K562 (cell line): ENCODE measurements at regions not wholly inside any gene's neighbourhood (a gene's known extent, or its start where the extent isn't known, plus 50 kb on each side); places are given as distances from the start of the nearest gene placed in this dataset.

Experiments used
- ATAC-seq: fragments of 200-7000 bp; cut with Tn5 transposase; 3 replicates; pipeline ENCODE4 v1.9.1; 2020; ENCODE audit warnings: moderate library complexity
- BruUV-seq: library from RNA; stranded (reverse); fragments of 400-500 nt; replicated peaks from 2 replicates; lab custom pipeline; 2021; lab: Mats Ljungman, UMichigan
- CTCF ChIA-PET: fragments of 300-600 bp; formaldehyde crosslinking; extraction: SDS; loops from one replicate; lab custom pipeline; 2021; ENCODE audit warnings: low intra/inter-chr PET ratio; lab: Yijun Ruan, JAX
- POLR2A ChIA-PET: fragments of 300-600, 350-650 bp; sonication (Branson Sonifier 250); formaldehyde crosslinking; extraction: SDS; loops from one replicate; lab custom pipeline; 2021; ENCODE audit warnings: antibody characterized with exemption, inconsistent platforms; lab: Yijun Ruan, JAX
- DNase-seq, 4 experiments: peaks; one replicate each; pipeline versions ENCODE4 v3.0.0 to v3.0.0-alpha.2; 2011 to 2018; ENCODE audit warnings: low spot score in 3 of 4, mixed read lengths in 3 of 4; ENCODE audit errors: extremely low read depth in 1 of 4
- FAIRE-seq: peaks from 2 replicates; lab custom pipeline; 2011; peaks lifted over from hg19 to GRCh38; lab: Jason Lieb, UNC
- H2AFZ ChIP-seq: 2 replicates; pipeline ENCODE4 v1.6.0; 2011; ENCODE audit warnings: low read depth, low read length, control low read depth, inconsistent platforms
- H3K27ac ChIP-seq: fragments of 200-600 bp; 3 replicates; pipeline ENCODE4 v1.8.0; 2011; ENCODE audit warnings: low read depth, mild to moderate bottlenecking, control low read depth, inconsistent platforms, low read length, moderate library complexity, mixed read lengths; ENCODE audit errors: extremely low read depth
- H3K27me3 ChIP-seq, 2 experiments: fragments of 300-600 bp in 1 of 2; 2 replicates in 1 of 2; 3 replicates in 1 of 2; pipeline versions ENCODE4 v1.6.0 to v1.8.0; 2011; ENCODE audit warnings: inconsistent platforms in 2 of 2, low read length in 2 of 2, mild to moderate bottlenecking in 1 of 2, mixed read lengths in 1 of 2, moderate library complexity in 1 of 2; ENCODE audit not compliant: control insufficient read depth in 2 of 2, insufficient read depth in 2 of 2
- H3K36me3 ChIP-seq: fragments of 300-600 bp; 3 replicates; pipeline ENCODE4 v1.8.0; 2011; ENCODE audit warnings: mild to moderate bottlenecking, low read length, inconsistent platforms; ENCODE audit not compliant: control insufficient read depth, insufficient read depth
- H3K4me1 ChIP-seq, 2 experiments: fragments of 200-600 bp in 1 of 2; replicated peaks in 1 of 2; 2 replicates in 1 of 2; 3 replicates in 1 of 2; pipeline versions ENCODE4 v1.5.1 to v1.8.0; 2011; ENCODE audit warnings: inconsistent platforms in 2 of 2, low read length in 2 of 2, mild to moderate bottlenecking in 1 of 2, mixed read lengths in 1 of 2, moderate library complexity in 1 of 2; ENCODE audit not compliant: control insufficient read depth in 2 of 2, insufficient read depth in 2 of 2
- H3K4me2 ChIP-seq: 2 replicates; pipeline ENCODE4 v1.6.1; 2011; ENCODE audit warnings: low read length, control low read depth, inconsistent platforms, mixed read lengths; ENCODE audit not compliant: insufficient read depth
- H3K4me3 ChIP-seq: fragments of 200-600 bp; sonication (generic), shearing (Covaris generic); 2 replicates; pipeline ENCODE4 v1.5.1; 2016; ENCODE audit warnings: control low read depth, inconsistent platforms
- H3K79me2 ChIP-seq: fragments of 200-600 bp; 3 replicates; pipeline ENCODE4 v1.8.0; 2011; ENCODE audit warnings: low read length, inconsistent platforms; ENCODE audit not compliant: control insufficient read depth, insufficient read depth
- H3K9ac ChIP-seq, 2 experiments: 2 replicates each; pipeline versions ENCODE4 v1.6.0 to v1.6.1; 2011; ENCODE audit warnings: low read depth in 2 of 2, low read length in 2 of 2, control low read depth in 1 of 2, inconsistent platforms in 1 of 2, mild to moderate bottlenecking in 1 of 2, mixed read lengths in 1 of 2; ENCODE audit not compliant: insufficient read depth in 1 of 2
- H3K9me1 ChIP-seq: one replicate; pipeline ENCODE4 v1.6.0; 2011; ENCODE audit warnings: inconsistent platforms, mild to moderate bottlenecking, low read length, moderate library complexity; ENCODE audit not compliant: control insufficient read depth, insufficient read depth
- H3K9me3 ChIP-seq: replicated peaks from 2 replicates; pipeline ENCODE4 v1.5.1; 2011; ENCODE audit warnings: low read depth, low read length, inconsistent platforms; ENCODE audit not compliant: control insufficient read depth, insufficient read depth
- H4K20me1 ChIP-seq: replicated peaks from 2 replicates; pipeline ENCODE4 v1.6.1; 2011; ENCODE audit warnings: low read length, inconsistent platforms, mixed read lengths; ENCODE audit not compliant: control insufficient read depth, insufficient read depth
- CEBPG ChIP-seq, 3 experiments: fragments of 200-800 bp in 1 of 3; sonication (Bioruptor generic) in 1 of 3; sonication (generic) in 1 of 3; formaldehyde crosslinking in 1 of 3; IDR thresholded peaks in 2 of 3; conservative IDR thresholded peaks in 1 of 3; 2 replicates each; pipeline versions ENCODE4 v1.6.1 to v1.8.0; 2016 to 2022; ENCODE audit warnings: missing compliant biosample characterization in 2 of 3, missing genetic modification characterization in 2 of 3, mild to moderate bottlenecking in 1 of 3, missing genetic modification reagents in 1 of 3
- CHAMP1 ChIP-seq: fragments of 450-650 bp; IDR thresholded peaks from 2 replicates; pipeline ENCODE4 v1.6.1; 2016; ENCODE audit warnings: mild to moderate bottlenecking
- FOXO4 ChIP-seq: fragments of 450-650 bp; formaldehyde crosslinking; IDR thresholded peaks from 2 replicates; pipeline ENCODE4 v1.4.0; 2020; ENCODE audit warnings: mild to moderate bottlenecking, moderate library complexity
- RBBP5 ChIP-seq: fragments of 200-600 bp; sonication (generic); IDR thresholded peaks from 2 replicates; pipeline ENCODE4 v1.6.1; 2012; ENCODE audit warnings: borderline replicate concordance, mild to moderate bottlenecking, low read length, control low read depth, inconsistent platforms; ENCODE audit not compliant: insufficient read depth, poor library complexity, severe bottlenecking
- ZNF511 ChIP-seq: sonication (generic); formaldehyde crosslinking; IDR thresholded peaks from 2 replicates; pipeline ENCODE4 v1.8.0; 2022; ENCODE audit warnings: mild to moderate bottlenecking, missing genetic modification reagents
- WGBS: fragments of 100-300 bp; shearing (Covaris generic); methylation state at CpG from one replicate; pipeline ENCODE4 v1.1.6; 2016; ENCODE audit warnings: low coverage, mixed read lengths; ENCODE audit not compliant: insufficient coverage; ENCODE audit errors: missing lambda C conversion rate; 5-methylcytosine and 5-hydroxymethylcytosine counted together
- in situ Hi-C: fragments of 300-500 bp; cut with MboI; formaldehyde crosslinking; loops from 4 replicates; pipeline ENCODE4 v1.15.0; 2018; ENCODE audit warnings: inconsistent platforms, mixed read lengths
- intact Hi-C: fragments of 100-400 bp; cut with micrococcal nuclease; formaldehyde crosslinking; loops from 2 replicates; pipeline ENCODE4 v1.14.2; 2022

- ChIA-PET POLR2A (interaction anchor here (0.6 kb wide), 1 partner anchor 70 kb away, joined by 3 read pairs; no protein-coding TSS in a partner anchor), CTCF (no interaction called here)
- no peak overlapping the region for H3K4me3 ChIP-seq
- no peaks in the 10 kb centered on the region for H3K79me2 ChIP-seq
- no peak overlapping the region for H3K27ac ChIP-seq
- no peaks in the 10 kb centered on the region for H3K4me1 ChIP-seq
- no peak for TF ChIP-seq RBBP5
- TF ChIP-seq FOXO4 (CRISPR knock-in tag) = no peak
- TF ChIP-seq CEBPG (CRISPR knock-in tag; IDR thresholded peaks at IDR 0.05) = no peak
- TF ChIP-seq CEBPG (tag; conservative IDR thresholded peaks at IDR 0.05 in 1 of 2, IDR thresholded peaks at IDR 0.05 in 1 of 2) = no peak
- no peak for TF ChIP-seq ZNF511 (CRISPR knock-in tag)
- TF ChIP-seq CHAMP1 = no peak
- no peak for DNase-seq
- no peak overlapping the region for H3K9ac ChIP-seq
- BruUV-seq = no TSS peak
- no peak for ATAC-seq
- no peaks in the 10 kb centered on the region for H4K20me1 ChIP-seq
- H3K36me3 ChIP-seq = no peaks in the 10 kb centered on the region
- H3K9me1 ChIP-seq = no peaks in the 10 kb centered on the region
- no peak overlapping the region for H3K4me2 ChIP-seq
- no peaks in the 10 kb centered on the region; the same call in none of the 2 replicates for H3K9me3 ChIP-seq
- intact Hi-C loops (no loop called here), in situ Hi-C loops (no loop called here)
- H3K27me3 ChIP-seq = no peaks in the 10 kb centered on the region
- FAIRE-seq = no peak
- WGBS = 0% methylated on average over 6 of the region's 6 CpGs
- no peak overlapping the region for H2AFZ ChIP-seq
Measured at GRCh38 chr15:37359893-37360290, 259.5 kb upstream of the MEIS2 start.
